ENCODE measurements at regions not wholly inside any gene's neighbourhood (a gene's known extent, or its start where the extent isn't known, plus 50 kb on each side); places are given as distances from the start of the nearest gene placed in this dataset.

GRCh38 chr6:51250317-51250716, 431.6 kb downstream of the TFAP2B start:
- Histone ChIP-seq H3K9me3 (replicated peaks) (no peaks in the 10 kb centered on the region), H3K36me3 (no peaks in the 10 kb centered on the region), H3K27me3 (replicated peaks) (no peaks in the 10 kb centered on the region), H3K27ac (no peak overlapping the region), H3K4me1 (replicated peaks) (no peaks in the 10 kb centered on the region), H3K4me3 (no peak overlapping the region)
- no peak for DNase-seq (ENCODE audit: low read depth in 1 of 2, low spot score in 2 of 2)

DNA sequence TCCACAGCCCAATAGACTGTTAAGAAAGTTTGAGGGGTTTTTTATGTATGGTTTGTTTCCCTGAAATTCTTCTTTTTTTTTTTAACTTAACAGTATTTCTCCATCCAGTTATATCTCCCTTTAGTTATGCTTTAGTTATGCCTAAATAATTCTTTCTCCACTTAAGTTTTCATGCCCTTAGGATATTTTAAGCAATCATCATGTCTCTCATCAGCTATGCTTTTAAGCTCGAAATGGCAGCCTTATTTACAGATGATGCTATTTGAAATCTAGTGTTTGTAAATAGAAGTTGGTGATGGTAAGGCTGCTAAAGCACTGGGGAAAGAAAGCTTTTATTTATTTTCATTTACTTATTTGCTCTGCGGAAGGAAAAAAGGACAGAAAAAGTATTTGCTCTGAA, 439.3 kb downstream of the TFAP2B start:
- DNase-seq (ENCODE audit: low read depth in 1 of 2, low spot score in 2 of 2): no peak
- H3K4me3 ChIP-seq: no peak overlapping the region
- H3K36me3 ChIP-seq: no peaks in the 10 kb centered on the region
- H3K27ac ChIP-seq: no peak overlapping the region
- H3K4me1 ChIP-seq (replicated peaks): no peaks in the 10 kb centered on the region
- no peaks in the 10 kb centered on the region for H3K27me3 ChIP-seq (replicated peaks)
- no peaks in the 10 kb centered on the region for H3K9me3 ChIP-seq (replicated peaks)

DNA sequence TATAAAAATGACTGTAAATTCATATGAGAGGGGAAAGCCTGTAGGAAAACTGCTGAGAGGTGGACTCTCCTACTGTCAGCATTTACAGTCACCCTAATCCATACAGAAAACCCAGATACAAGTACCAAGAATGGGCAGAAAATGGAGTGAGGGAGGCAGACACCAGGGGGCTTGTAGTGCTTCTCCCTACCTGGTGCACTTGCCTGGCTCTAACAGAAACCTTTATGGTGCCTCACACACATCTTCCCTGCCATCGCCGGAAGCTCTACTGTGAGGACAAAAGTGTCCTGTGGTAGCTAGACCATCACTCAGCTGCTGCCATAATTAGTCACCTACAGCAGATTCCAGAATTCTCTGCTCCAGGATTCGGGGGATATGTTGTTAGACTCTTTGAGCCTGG, 441.3 kb downstream of the TFAP2B start:
- no peaks in the 10 kb centered on the region for H3K4me1 ChIP-seq (replicated peaks)
- H3K27me3 ChIP-seq (replicated peaks): no peaks in the 10 kb centered on the region
- no peak overlapping the region for H3K4me3 ChIP-seq
- no peak overlapping the region for H3K27ac ChIP-seq
- H3K36me3 ChIP-seq: no peaks in the 10 kb centered on the region
- no peak for DNase-seq (ENCODE audit: low read depth in 1 of 2, low spot score in 2 of 2)
- no peaks in the 10 kb centered on the region for H3K9me3 ChIP-seq (replicated peaks)

GRCh38 chr6:51261691-51262090, 443.0 kb downstream of the TFAP2B start:
- no peaks in the 10 kb centered on the region for H3K27me3 ChIP-seq (replicated peaks)
- H3K9me3 ChIP-seq (replicated peaks): no peaks in the 10 kb centered on the region
- H3K27ac ChIP-seq: no peak overlapping the region
- DNase-seq (ENCODE audit: low read depth in 1 of 2, low spot score in 2 of 2): no peak
- no peaks in the 10 kb centered on the region for H3K36me3 ChIP-seq
- H3K4me1 ChIP-seq (replicated peaks): no peaks in the 10 kb centered on the region
- no peak overlapping the region for H3K4me3 ChIP-seq

- Histone ChIP-seq H3K4me1 (replicated peaks) (no peaks in the 10 kb centered on the region), H3K4me3 (no peak overlapping the region), H3K27me3 (replicated peaks) (no peaks in the 10 kb centered on the region), H3K9me3 (replicated peaks) (no peaks in the 10 kb centered on the region), H3K27ac (no peak overlapping the region), H3K36me3 (no peaks in the 10 kb centered on the region)
- DNase-seq (ENCODE audit: low read depth in 1 of 2, low spot score in 2 of 2): no peak
These were observed 446.8 kb downstream of the TFAP2B start for GRCh38 chr6:51265426-51265825.

- no peak for DNase-seq (ENCODE audit: low read depth in 1 of 2, low spot score in 2 of 2)
- H3K27ac ChIP-seq: no peak overlapping the region
- H3K9me3 ChIP-seq (replicated peaks): no peaks in the 10 kb centered on the region
- no peaks in the 10 kb centered on the region for H3K27me3 ChIP-seq (replicated peaks)
- H3K36me3 ChIP-seq: no peaks in the 10 kb centered on the region
- H3K4me1 ChIP-seq (replicated peaks): no peaks in the 10 kb centered on the region
- no peak overlapping the region for H3K4me3 ChIP-seq
These were observed 447.9 kb downstream of the TFAP2B start for GRCh38 chr6:51266604-51267003.

DNA sequence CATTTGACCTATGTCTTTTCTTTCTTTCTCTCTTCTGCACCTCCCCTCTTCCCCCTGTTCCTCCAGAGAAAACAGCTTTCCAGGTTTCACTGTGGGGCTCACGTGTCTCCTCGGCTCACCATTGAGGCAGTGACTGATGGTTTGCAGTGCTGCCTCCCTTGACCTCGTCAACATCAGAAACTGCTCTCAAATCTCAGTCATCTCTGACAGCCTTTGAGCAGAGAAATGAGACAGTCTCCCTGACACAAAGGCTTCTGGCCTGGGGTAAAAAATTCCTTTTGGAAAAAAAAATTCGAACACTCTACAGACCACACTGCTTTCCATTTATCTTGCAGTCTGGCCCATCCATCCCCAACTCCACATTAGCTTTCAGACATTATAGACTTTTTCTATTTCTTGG, 450.0 kb downstream of the TFAP2B start:
- Histone ChIP-seq H3K4me1 (replicated peaks) (no peaks in the 10 kb centered on the region), H3K27me3 (replicated peaks) (no peaks in the 10 kb centered on the region), H3K36me3 (no peaks in the 10 kb centered on the region), H3K9me3 (replicated peaks) (no peaks in the 10 kb centered on the region), H3K4me3 (no peak overlapping the region), H3K27ac (no peak overlapping the region)
- DNase-seq (ENCODE audit: low read depth in 1 of 2, low spot score in 2 of 2): no peak

GRCh38 chr6:51269876-51270275, 451.2 kb downstream of the TFAP2B start:
- no peak overlapping the region for H3K4me3 ChIP-seq
- no peak overlapping the region for H3K27ac ChIP-seq
- H3K4me1 ChIP-seq (replicated peaks): no peaks in the 10 kb centered on the region
- DNase-seq (ENCODE audit: low read depth in 1 of 2, low spot score in 2 of 2): no peak
- no peaks in the 10 kb centered on the region; the same call in 1 of the 2 replicates for H3K27me3 ChIP-seq (replicated peaks)
- no peaks in the 10 kb centered on the region for H3K9me3 ChIP-seq (replicated peaks)
- H3K36me3 ChIP-seq: no peaks in the 10 kb centered on the region

DNA sequence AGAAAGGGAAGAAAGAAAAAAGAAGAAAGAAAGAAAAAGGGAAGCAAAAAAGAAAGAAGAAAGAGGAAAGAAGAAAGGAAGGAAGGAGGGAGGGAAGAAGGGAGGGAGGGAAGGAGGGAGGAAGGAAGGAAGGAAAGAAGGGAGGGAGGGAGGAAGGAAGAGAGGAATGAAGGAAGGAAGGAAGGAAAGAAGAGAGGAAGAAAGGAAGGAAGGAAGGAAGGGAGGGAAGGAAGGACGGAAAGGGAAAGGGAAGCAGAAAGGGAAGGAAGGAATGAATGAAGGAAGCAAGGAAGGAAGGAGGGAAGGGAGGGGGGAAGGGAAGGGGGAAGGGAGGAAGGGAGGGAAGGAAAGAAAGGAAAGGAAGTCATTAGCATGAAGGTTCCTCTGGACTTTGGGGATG, 452.9 kb downstream of the TFAP2B start:
- Histone ChIP-seq H3K36me3 (no peaks in the 10 kb centered on the region), H3K4me3 (no peak overlapping the region), H3K4me1 (replicated peaks) (no peaks in the 10 kb centered on the region)

GRCh38 chr6:51273228-51273961, 454.7 kb downstream of the TFAP2B start:
- Histone ChIP-seq H3K27me3 (replicated peaks) (peaks cover 7% of the 10 kb centered on the region), H3K36me3 (no peaks in the 10 kb centered on the region), H3K4me3 (no peak overlapping the region), H3K4me1 (replicated peaks) (no peaks in the 10 kb centered on the region), H3K27ac (no peak overlapping the region), H3K9me3 (replicated peaks) (no peaks in the 10 kb centered on the region)
- DNase-seq (ENCODE audit: low read depth in 1 of 2, low spot score in 2 of 2): no peak

More for the DNA sequence above, 452.9 kb downstream of the TFAP2B start:
- DNase-seq (ENCODE audit: low read depth in 1 of 2, low spot score in 2 of 2): no peak
- H3K27me3 ChIP-seq (replicated peaks): no peaks in the 10 kb centered on the region; the same call in 1 of the 2 replicates
- no peak overlapping the region for H3K27ac ChIP-seq
- no peaks in the 10 kb centered on the region for H3K9me3 ChIP-seq (replicated peaks)

DNA sequence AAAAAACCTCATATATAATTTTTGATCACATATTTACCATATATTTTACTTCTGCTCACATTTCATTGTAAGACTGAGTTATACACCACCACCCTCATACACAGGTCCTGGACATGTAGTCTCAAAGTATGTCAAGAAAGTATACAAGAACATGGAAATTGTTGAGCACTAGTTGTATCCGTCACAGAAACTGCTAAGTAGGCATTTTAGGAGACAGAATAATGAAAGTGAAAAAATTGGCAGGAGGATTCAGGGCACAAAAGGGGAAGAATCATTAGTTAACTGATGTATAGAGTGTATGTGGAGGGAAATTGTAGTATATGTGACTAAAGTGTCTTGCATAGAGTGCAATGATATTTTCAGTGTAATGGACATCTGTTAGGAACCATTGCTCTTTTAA, 458.8 kb downstream of the TFAP2B start:
- DNase-seq (ENCODE audit: low read depth in 1 of 2, low spot score in 2 of 2): no peak
- H3K4me1 ChIP-seq (replicated peaks): no peaks in the 10 kb centered on the region
- H3K9me3 ChIP-seq (replicated peaks): no peaks in the 10 kb centered on the region
- H3K4me3 ChIP-seq: no peak overlapping the region
- no peaks in the 10 kb centered on the region for H3K36me3 ChIP-seq
- no peak overlapping the region for H3K27ac ChIP-seq
- peaks cover 13% of the 10 kb centered on the region for H3K27me3 ChIP-seq (replicated peaks)

DNA sequence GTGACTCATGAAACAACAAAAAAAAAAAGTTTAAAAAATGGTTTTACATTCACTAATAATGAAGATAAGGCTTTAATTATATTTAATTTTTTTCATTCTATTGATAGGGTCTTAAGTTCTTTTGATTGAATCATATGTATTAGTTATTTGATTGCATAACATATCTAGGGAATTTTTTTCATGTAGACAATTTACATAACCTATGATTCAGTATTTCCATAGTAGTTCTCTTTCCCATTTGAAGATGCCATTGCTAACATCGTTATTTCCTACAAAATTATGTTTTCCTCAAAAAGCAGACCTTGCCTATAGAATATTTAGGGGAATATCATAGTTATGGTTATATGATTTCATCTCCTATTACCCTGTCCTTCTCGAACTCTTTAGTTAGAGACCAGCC, 463.4 kb downstream of the TFAP2B start:
- DNase-seq (ENCODE audit: low read depth in 1 of 2, low spot score in 2 of 2): no peak
- H3K27ac ChIP-seq: no peak overlapping the region
- H3K4me3 ChIP-seq: no peak overlapping the region
- H3K9me3 ChIP-seq (replicated peaks): no peaks in the 10 kb centered on the region
- H3K4me1 ChIP-seq (replicated peaks): no peaks in the 10 kb centered on the region
- H3K27me3 ChIP-seq (replicated peaks): peaks cover 17% of the 10 kb centered on the region
- no peaks in the 10 kb centered on the region for H3K36me3 ChIP-seq

DNA sequence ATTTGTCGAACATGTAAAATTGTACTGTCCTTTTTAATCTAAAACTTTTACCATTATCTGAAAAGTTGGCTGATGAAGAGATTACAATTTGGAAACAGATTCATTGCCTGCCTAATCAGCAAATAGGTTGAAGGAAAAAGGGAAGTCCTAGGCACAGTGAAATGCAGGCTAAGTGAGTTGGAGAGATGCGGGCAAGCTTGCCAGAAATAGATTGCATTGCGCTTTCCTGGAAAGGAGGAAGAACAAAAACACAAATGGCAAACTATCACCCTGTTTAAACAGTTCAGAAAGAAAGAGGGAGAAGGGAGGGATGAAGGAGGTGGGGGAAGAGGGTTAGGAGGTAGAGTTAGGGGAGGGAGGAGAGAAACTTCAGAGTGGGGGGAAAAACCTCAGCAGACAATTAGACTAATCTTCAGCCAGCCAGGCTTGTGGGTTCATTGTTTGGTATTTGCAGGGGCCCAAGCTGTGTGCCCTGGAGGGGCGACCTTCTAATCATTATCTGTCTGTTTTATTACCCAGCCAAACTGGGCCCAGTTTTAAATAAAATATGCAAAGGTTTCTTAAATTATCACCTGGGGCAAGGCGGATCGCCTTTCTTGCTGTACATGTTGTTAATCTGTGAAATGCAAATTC, 465.2 kb downstream of the TFAP2B start:
- no peaks in the 10 kb centered on the region for H3K9me3 ChIP-seq (replicated peaks)
- no peaks in the 10 kb centered on the region for H3K4me1 ChIP-seq (replicated peaks)
- DNase-seq (ENCODE audit: low read depth in 1 of 2, low spot score in 2 of 2): no peak
- H3K27ac ChIP-seq: no peak overlapping the region
- peaks cover 10% of the 10 kb centered on the region for H3K27me3 ChIP-seq (replicated peaks)
- no peak overlapping the region for H3K4me3 ChIP-seq
- no peaks in the 10 kb centered on the region for H3K36me3 ChIP-seq

DNA sequence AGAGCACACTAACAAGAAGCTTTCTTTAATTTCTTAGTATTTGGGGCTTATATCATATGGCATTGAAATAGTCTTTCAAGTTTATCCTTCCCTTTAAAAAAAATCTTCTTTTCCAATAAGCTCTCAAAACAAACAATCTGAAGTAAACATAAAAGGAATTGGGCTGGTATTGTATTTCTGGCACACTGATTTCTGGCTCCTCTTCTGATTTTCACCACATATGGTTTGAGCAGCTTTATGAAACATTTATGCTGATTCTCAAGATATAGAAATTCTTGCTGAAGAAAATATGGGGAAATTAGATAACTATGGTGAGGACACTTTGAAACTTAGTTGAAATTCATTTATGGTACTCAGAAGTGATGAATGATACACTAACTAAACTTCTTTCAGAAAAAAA, 467.2 kb downstream of the TFAP2B start:
- no peak overlapping the region for H3K27ac ChIP-seq
- H3K9me3 ChIP-seq (replicated peaks): no peaks in the 10 kb centered on the region
- peaks cover 4% of the 10 kb centered on the region; the same call in 1 of the 2 replicates for H3K27me3 ChIP-seq (replicated peaks)
- H3K4me1 ChIP-seq (replicated peaks): no peaks in the 10 kb centered on the region
- no peaks in the 10 kb centered on the region for H3K36me3 ChIP-seq
- DNase-seq (ENCODE audit: low read depth in 1 of 2, low spot score in 2 of 2): no peak
- H3K4me3 ChIP-seq: no peak overlapping the region

Data from SJSA1 (cell line).